Smooth muscle cell of the brain vasculature (primary cell): ENCODE measurements at regions not wholly inside any gene's neighbourhood (a gene's known extent, or its start where the extent isn't known, plus 50 kb on each side); places are given as distances from the start of the nearest gene placed in this dataset.
"Not testable (repeated sequence)": the region's sequence is repeated elsewhere in the genome, so short reads cannot be mapped to it uniquely, and the experiment has no call there.

Experiments used
- DNase-seq: peaks from one replicate; pipeline ENCODE4 v3.0.0-alpha.2; 2012; ENCODE audit warnings: low read depth, low spot score

DNA sequence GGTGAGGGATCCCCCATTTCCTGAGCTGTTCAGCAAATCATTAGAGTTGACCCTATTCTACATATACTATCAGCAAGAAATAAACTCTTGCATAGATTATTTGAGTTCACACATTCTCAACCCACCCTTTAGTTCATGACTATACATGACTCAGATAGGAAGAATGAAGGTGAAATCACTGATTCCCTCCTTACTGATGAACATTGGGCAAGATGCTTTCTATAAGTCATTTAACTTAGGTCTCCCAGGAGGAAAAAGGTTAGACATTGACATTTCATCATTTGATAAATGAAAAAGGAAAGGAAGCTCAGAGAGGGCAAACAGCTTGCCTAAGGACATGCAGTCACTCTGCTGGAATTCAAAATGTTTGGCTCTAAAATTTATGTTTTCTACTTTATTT, 408.0 kb downstream of the TMEM182 start:
- DNase-seq = no peak

DNA sequence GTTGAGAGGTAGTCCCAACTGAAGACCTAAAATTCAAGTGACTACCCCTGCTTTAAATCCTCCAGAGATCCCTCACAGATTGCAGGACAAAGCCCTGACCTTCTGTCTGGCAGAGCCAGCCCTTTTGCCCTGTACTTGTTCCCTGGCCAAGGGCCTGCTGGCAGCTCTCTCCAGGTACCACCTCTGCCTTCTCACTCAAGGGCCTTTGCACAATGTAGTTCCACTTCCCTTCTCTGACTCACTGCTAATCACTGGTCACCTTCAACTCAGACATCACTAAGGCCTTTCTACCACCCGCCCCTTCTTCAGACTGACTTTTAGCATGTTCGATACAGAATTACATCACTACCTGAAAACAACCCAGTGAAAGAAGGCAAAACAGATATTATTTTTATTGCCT, 411.0 kb downstream of the TMEM182 start:
- DNase-seq = no peak

- no peak for DNase-seq
These were observed 412.9 kb downstream of the TMEM182 start for GRCh38 chr2:103174711-103175110.

GRCh38 chr2:103176294-103176915, 414.6 kb downstream of the TMEM182 start:
- no peak for DNase-seq

DNA sequence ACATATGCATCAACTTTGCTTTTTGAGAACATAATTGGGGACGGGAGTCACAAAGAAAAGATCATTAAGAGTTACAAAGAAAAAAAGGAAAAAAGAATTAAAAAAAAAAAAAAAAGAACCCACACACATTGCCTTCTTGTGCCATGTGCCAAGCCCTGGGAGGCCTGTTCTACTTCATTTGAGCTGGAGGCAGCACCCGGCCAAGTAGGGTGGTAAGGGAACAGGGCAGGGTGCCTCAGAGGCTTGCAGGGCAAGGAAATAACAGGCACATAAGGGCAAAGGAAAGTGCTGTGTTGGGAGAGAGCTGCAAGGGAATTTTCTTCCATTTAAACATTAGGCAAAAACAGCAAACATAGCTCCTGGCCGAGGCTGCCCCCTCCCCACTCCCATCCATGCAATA, 418.0 kb downstream of the TMEM182 start:
- no peak for DNase-seq

GRCh38 chr2:103183061-103183460, 421.2 kb downstream of the TMEM182 start:
- DNase-seq = no peak

- no peak for DNase-seq
These were observed 435.0 kb downstream of the TMEM182 start for GRCh38 chr2:103196802-103197201.

DNA sequence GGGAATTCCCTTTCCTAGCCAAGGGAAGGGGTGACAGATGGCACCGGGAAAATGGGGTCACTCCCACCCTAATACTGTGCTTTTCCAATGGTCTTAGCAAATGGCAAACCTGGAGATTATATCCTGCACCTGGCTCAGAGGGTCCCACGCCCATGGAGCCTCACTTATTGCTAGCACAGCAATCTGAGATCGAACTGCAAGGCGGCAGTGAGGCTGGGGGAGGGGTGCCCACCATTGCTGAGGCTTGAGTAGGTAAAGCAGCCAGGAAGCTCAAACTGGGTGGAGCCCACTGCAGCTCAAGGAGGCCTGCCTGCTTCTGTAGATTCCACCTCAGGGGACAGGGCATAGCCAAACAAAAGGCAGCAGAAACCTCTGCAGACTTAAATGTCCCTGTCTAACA, 438.9 kb downstream of the TMEM182 start:
- DNase-seq = not testable (repeated sequence)

- no peak for DNase-seq
These were observed 447.1 kb downstream of the TMEM182 start for GRCh38 chr2:103208916-103209315.

- DNase-seq = no peak
These were observed 451.3 kb downstream of the TMEM182 start for GRCh38 chr2:103213028-103213542.

DNA sequence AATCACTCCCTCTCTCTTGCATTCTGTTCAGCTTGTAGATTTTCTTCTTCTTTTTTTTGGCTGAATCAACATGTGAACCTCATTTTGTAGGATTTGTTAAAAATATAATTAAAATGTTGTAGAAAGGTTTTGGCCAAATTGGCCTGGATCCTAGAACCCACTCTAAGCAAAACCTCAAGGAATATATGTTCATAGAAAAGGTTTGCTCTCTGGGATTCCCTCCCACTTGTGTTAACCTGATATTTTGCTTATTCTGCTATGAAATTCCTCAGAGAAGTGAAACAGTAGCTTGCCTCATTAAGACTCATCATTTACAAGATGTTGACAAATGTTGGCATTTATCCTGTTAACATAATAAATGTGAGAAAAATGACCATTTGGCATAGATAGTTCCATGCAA, 456.7 kb downstream of the TMEM182 start:
- DNase-seq = no peak

DNA sequence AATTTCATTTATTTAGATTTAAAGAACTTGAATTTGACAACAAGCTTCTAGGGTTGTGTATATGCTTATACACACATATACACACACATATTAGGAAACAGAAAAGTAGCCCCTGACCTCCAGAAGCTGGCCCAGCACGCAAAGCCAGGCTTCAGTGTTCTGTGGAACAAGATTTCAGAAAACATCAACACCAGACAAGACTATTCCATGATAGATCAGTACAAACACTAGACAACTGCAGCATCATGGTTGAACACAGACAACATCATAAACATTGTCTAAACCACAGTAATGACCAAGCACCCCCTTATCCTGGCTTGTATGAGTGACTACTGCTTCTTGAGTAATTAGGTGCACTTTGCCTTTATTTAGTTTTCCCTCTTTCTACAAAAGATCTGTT, 457.6 kb downstream of the TMEM182 start:
- DNase-seq = no peak

GRCh38 chr2:103222969-103223368, 461.1 kb downstream of the TMEM182 start:
- DNase-seq = no peak

GRCh38 chr2:103230796-103231195, 469.0 kb downstream of the TMEM182 start:
- DNase-seq = no peak

DNA sequence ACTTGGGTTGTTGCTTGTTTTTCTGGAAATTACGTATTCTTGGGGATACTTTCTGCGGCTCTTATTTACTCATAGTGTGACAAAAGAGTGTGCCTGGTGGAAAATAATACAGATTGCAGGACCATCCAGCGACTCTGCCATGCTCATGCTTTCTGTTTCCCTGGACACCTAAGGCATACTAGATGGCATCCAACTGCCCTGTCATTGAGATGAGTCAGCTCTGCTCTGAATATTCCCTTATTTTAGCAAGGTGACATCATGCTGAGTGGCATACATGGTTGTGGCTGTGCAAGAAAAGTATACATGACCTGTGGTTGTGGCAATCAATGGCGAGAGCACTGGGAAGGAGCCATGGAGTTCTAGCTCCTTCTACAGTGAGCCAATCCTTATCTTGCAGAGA, 471.0 kb downstream of the TMEM182 start:
- no peak for DNase-seq

DNA sequence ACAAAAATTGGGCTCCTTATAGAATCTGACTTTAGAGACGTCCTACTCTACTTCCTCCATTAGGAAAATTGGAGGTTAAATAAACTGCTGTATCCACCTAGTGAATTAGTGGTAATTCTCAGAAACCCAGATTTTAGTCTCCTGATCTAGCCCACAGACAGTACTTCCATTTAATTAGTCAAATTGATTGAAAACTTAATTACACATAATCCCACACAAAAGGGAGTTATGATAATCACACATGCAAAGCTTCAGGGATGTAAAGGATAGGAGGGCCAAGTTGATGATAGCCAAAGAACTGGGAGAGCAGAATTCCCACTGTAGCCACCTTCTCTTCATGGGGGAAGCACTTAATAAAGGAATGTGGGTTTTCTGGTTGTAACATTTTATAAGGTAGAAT, 471.9 kb downstream of the TMEM182 start:
- no peak for DNase-seq

DNA sequence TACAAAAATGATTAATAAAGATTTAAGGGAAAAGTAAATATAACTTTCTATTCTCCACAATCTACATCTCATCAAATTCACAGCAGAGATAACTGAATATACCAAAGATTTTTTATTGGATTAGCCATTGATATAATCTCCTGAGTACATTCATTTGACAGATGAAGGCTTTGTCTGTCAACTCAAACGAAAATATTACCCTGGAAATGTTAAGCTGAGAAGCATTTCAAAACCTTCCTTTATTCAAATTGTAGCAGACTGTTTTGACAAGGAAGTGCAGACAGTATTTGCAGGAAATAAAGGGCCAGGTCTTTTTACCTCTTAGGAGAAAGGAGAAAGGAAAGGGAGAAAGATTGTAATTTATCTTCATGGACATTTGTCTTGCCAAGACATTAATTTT, 473.5 kb downstream of the TMEM182 start:
- no peak for DNase-seq

GRCh38 chr2:103249462-103249861, 487.6 kb downstream of the TMEM182 start:
- DNase-seq = no peak

DNA sequence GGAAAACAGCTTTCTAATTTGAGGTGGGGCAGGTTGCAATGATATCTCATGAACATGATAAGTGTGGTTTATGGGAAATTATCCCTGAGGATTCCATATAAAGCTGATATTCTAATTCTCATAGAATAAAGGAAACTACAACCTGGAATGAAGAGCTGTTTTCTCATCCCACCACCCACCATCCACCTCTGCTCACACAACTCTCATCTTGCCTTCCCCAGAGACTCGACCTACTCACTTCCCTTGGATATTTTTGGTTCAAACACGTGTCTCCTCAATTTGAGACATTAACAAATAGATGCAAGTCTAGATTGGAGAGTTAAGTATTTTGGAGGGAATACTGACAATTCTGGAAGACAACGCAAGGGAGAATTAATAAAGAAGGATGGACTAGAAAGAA, 490.9 kb downstream of the TMEM182 start:
- DNase-seq = no peak

DNA sequence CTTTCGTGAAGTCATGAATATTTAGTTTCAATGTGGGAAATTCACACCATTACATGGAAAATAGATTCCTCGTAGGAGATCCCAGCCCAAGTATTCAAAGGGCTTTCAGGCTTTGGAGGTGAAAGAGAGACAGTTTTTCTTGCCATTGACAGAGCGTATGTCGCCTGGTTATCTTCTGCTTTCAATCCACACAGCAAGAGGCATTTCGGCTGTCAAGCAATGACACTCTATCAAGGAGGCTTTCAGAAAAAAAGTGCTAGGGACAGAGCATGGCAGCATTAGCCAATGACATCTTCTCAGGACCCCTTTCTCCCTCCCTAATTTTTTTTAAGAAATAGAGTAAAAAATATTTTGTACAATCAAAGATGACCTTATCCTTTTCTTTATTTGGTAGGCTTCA, 492.8 kb downstream of the TMEM182 start:
- DNase-seq = no peak

- no peak for DNase-seq
These were observed 502.4 kb downstream of the TMEM182 start for GRCh38 chr2:103264058-103264768.

DNA sequence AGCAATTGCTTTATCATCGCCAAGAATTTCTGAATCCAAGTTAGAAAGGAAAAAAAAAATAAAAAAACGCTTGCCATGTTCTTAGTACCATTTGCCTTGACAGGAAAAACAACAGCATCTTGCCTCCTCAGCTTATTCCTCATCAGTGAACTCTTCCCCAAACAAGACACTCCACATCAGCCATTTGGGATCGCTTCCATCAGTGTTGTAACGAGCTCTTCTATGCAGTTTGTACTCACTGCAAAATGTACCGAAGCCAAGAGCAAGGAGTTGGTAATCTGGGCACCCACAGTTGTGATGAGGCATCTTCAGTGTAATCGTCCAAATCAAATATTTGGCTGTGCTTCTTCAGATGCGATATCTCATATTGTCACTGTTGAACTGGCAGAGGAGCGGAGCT, 503.7 kb downstream of the TMEM182 start:
- DNase-seq = no peak

- DNase-seq = no peak
These were observed 507.1 kb downstream of the TMEM182 start for GRCh38 chr2:103268841-103269498.
